ENCODE measurements at regions not wholly inside any gene's neighbourhood (a gene's known extent, or its start where the extent isn't known, plus 50 kb on each side); places are given as distances from the start of the nearest gene placed in this dataset.

DNA sequence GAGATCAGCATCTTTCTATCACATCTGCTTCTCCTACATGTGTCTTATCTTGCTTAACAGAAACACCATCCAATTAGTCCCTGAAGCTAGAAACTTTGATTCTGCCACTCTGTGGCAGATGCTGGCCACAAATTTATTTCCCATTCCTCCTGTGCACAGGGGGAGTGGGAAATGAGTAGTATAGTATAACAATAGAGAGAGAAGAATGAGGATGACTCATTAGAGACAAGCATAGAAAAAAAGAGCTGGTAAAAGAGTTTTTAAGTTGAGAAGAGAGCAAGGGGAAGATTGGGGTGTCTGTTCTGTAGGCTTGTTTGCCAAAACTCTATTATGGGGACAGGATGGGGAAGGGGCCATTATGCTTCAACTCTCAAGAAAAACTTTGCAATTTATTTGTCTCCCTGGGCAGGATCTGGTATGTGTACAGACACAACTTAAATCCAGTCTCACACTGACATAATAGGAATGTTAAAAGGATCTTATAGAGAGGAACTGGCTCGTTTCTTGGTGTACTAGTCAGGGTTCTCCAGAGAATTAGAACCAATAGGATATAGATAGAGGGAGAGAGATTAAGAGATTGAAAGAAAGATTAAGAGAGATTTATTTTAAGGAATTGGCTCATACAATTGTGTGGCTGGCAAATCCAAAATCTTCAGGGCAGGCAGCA is 142.6 kb upstream of the CPSF6 start:
- Histone ChIP-seq H3K36me3 (ENCODE audit: control insufficient read depth in 2 of 2, insufficient read depth in 2 of 2, low read length in 1 of 2) (no peaks in the 10 kb centered on the region), H3K27me3 (ENCODE audit: control insufficient read depth in 2 of 2, insufficient read depth in 1 of 2, low read length in 1 of 2) (no peaks in the 10 kb centered on the region), H3K27ac (ENCODE audit: low read depth in 1 of 2, low read length in 1 of 2) (no peak overlapping the region), H3K9me3 (ENCODE audit: control insufficient read depth in 2 of 2, insufficient read depth in 1 of 2, low read length in 1 of 2) (no peaks in the 10 kb centered on the region), H3K4me3 (ENCODE audit: low read length in 2 of 2) (no peak overlapping the region), H3K4me1 (ENCODE audit: control insufficient read depth in 2 of 2, insufficient read depth in 2 of 2, low read length in 2 of 2) (no peaks in the 10 kb centered on the region)
- 81% methylated on average over 1 of the region's 1 CpG for WGBS
- no peak for DNase-seq (ENCODE audit: low read depth in 6 of 9, low spot score in 9 of 9)

DNA sequence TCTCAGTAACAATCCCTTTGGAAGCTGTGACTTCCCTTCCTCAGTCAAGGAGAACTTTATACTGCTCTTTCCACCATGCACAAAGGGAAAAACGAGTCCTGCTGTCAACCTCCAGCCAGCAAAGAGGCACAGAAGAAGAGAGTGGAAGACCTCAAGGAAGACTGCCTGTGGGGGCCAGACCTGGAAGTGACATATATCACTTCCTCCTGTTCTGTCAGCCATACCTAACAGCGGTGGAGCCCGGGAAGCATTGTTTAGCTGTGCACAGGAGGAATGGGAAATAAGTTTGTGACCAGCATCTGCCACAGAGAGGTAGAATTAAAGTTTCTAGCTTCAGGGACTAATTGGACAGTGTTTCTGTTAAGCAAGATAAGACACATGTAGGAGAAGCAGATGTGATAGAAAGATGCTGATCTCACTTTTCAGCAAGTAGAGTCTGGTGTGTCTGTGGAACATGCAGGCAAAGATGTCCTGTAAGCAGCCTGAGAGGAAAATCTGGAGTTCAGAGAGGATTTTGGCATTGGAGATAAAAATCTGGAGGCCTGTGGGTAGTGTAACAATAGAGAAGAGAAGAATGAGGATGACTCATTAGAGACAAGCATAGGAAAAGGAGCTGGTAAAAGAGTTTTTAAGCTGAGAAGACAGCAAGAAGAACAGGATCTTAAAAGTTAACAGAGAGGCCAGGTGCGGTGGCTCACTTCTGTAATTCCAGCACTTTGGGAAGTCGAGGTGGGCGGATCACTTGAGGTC is 141.6 kb upstream of the CPSF6 start:
- 91% methylated on average over 6 of the region's 6 CpGs for WGBS

DNA sequence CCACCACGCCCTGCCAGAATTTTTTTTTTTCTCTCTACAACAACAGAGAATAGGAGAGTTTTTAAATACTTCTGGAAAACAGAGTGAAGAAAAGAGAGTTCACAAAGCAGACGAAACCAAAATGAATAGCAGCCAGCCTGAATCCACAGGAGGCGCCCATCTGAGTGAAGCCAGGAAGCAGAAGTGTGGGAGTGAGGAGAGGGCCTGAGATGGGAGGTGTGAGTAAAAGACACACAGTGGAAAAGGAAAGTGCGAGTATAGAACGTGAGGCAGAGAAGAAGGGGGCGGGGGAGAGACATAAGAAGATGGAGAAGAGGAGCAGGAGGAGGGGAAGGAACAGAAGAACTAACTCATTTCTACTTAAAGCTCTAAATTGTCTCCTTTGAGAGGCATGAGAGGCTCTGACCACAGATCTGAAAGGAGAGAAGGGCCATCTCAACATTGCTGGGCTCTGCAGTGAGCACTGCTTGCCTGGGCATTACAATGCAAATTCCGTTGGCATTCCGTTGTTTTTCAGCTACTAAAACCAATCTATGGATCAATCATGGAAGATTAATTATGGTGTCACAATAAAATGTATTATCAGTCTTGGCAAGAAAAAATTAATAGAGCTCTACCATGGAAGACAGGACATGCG is 140.1 kb upstream of the CPSF6 start:
- no peak overlapping the region for H3K4me3 ChIP-seq (ENCODE audit: low read length in 2 of 2)
- H3K27me3 ChIP-seq (ENCODE audit: control insufficient read depth in 2 of 2, insufficient read depth in 1 of 2, low read length in 1 of 2): no peaks in the 10 kb centered on the region
- DNase-seq (ENCODE audit: low read depth in 6 of 9, low spot score in 9 of 9): no peak
- H3K27ac ChIP-seq (ENCODE audit: low read depth in 1 of 2, low read length in 1 of 2): no peak overlapping the region
- WGBS: 85% methylated on average over 9 of the region's 9 CpGs
- no peaks in the 10 kb centered on the region for H3K9me3 ChIP-seq (ENCODE audit: control insufficient read depth in 2 of 2, insufficient read depth in 1 of 2, low read length in 1 of 2)
- H3K4me1 ChIP-seq (ENCODE audit: control insufficient read depth in 2 of 2, insufficient read depth in 2 of 2, low read length in 2 of 2): no peaks in the 10 kb centered on the region
- no peaks in the 10 kb centered on the region for H3K36me3 ChIP-seq (ENCODE audit: control insufficient read depth in 2 of 2, insufficient read depth in 2 of 2, low read length in 1 of 2)

More for the DNA sequence above, 141.6 kb upstream of the CPSF6 start:
- Histone ChIP-seq H3K4me3 (ENCODE audit: low read length in 2 of 2) (no peak overlapping the region), H3K36me3 (ENCODE audit: control insufficient read depth in 2 of 2, insufficient read depth in 2 of 2, low read length in 1 of 2) (no peaks in the 10 kb centered on the region), H3K27ac (ENCODE audit: low read depth in 1 of 2, low read length in 1 of 2) (no peak overlapping the region), H3K27me3 (ENCODE audit: control insufficient read depth in 2 of 2, insufficient read depth in 1 of 2, low read length in 1 of 2) (no peaks in the 10 kb centered on the region), H3K4me1 (ENCODE audit: control insufficient read depth in 2 of 2, insufficient read depth in 2 of 2, low read length in 2 of 2) (no peaks in the 10 kb centered on the region), H3K9me3 (ENCODE audit: control insufficient read depth in 2 of 2, insufficient read depth in 1 of 2, low read length in 1 of 2) (no peaks in the 10 kb centered on the region)
- no peak for DNase-seq (ENCODE audit: low read depth in 6 of 9, low spot score in 9 of 9)

DNA sequence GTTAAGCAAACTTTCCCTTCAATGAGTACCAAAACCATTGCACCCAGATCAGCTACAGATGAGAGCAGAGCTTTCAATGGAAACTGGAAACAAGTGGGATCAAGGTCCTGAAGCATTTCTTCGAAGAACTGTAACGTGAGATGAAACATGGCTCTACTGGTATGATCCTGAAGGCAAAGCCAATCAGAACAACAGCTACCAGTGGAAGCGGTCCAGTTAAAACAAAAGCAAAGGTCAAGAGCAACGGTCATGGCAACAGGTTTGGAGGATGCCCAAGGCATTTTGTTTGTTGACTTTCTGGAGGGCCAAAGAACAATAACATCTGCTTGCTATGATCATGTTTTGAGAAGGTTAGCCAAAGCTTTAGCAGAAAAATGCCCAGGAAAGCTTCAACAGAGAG is 137.9 kb upstream of the CPSF6 start:
- 95% methylated on average over 4 of the region's 4 CpGs for WGBS
- Histone ChIP-seq H3K4me3 (ENCODE audit: low read length in 2 of 2) (no peak overlapping the region), H3K27me3 (ENCODE audit: control insufficient read depth in 2 of 2, insufficient read depth in 1 of 2, low read length in 1 of 2) (no peaks in the 10 kb centered on the region), H3K27ac (ENCODE audit: low read depth in 1 of 2, low read length in 1 of 2) (no peak overlapping the region), H3K4me1 (ENCODE audit: control insufficient read depth in 2 of 2, insufficient read depth in 2 of 2, low read length in 2 of 2) (no peaks in the 10 kb centered on the region), H3K9me3 (ENCODE audit: control insufficient read depth in 2 of 2, insufficient read depth in 1 of 2, low read length in 1 of 2) (no peaks in the 10 kb centered on the region), H3K36me3 (ENCODE audit: control insufficient read depth in 2 of 2, insufficient read depth in 2 of 2, low read length in 1 of 2) (no peaks in the 10 kb centered on the region)
- DNase-seq (ENCODE audit: low read depth in 6 of 9, low spot score in 9 of 9): no peak

GRCh38 chr12:69102856-69103255 is 136.5 kb upstream of the CPSF6 start:
- WGBS: 39% methylated on average over 3 of the region's 3 CpGs
- Histone ChIP-seq H3K4me1 (ENCODE audit: control insufficient read depth in 2 of 2, insufficient read depth in 2 of 2, low read length in 2 of 2) (no peaks in the 10 kb centered on the region), H3K27ac (ENCODE audit: low read depth in 1 of 2, low read length in 1 of 2) (no peak overlapping the region), H3K27me3 (ENCODE audit: control insufficient read depth in 2 of 2, insufficient read depth in 1 of 2, low read length in 1 of 2) (no peaks in the 10 kb centered on the region), H3K4me3 (ENCODE audit: low read length in 2 of 2) (no peak overlapping the region), H3K36me3 (ENCODE audit: control insufficient read depth in 2 of 2, insufficient read depth in 2 of 2, low read length in 1 of 2) (no peaks in the 10 kb centered on the region), H3K9me3 (ENCODE audit: control insufficient read depth in 2 of 2, insufficient read depth in 1 of 2, low read length in 1 of 2) (no peaks in the 10 kb centered on the region)
- DNase-seq (ENCODE audit: low read depth in 6 of 9, low spot score in 9 of 9): no peak

DNA sequence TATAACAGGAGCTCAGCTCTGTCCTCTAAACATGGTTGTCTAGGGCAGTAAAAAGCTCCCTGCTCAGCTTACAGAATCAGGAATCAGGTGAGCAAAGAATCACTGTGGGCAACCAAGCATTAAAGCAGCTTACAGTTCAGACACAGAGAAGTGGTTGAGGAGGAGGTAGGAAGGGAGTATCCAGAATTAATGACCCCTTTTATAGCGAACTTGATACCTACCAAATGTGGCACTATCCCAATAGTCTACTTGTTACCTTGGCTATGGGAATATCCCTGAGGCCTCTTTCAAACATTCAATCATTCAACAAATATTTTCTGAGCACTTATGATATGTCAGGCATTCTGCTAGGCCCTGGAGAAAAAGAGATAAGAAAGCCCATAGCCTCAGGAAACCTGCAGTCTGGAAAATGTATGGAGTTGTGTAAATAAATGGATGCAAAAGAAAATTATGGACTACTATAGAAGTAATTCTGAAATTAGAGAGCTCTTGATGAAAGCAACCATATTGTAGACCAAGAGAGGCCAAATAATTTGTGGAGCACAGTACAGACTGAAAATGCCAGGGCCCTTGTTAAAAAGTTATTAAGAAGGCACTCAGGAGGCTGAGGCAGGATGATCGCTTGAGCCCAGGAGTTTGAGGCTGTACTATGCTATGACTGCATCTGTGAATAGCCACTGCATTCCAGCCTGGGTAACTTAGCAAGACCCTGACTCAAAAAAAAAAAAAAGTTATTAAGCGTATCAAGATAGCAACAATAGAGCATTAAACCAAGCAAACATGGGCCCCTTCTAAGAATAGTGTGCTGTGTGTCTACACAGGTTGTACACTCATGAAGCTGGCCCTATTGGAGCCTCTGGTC is 134.0 kb upstream of the CPSF6 start:
- Histone ChIP-seq H3K4me1 (ENCODE audit: control insufficient read depth in 2 of 2, insufficient read depth in 2 of 2, low read length in 2 of 2) (no peaks in the 10 kb centered on the region), H3K27ac (ENCODE audit: low read depth in 1 of 2, low read length in 1 of 2) (no peak overlapping the region), H3K9me3 (ENCODE audit: control insufficient read depth in 2 of 2, insufficient read depth in 1 of 2, low read length in 1 of 2) (no peaks in the 10 kb centered on the region), H3K27me3 (ENCODE audit: control insufficient read depth in 2 of 2, insufficient read depth in 1 of 2, low read length in 1 of 2) (no peaks in the 10 kb centered on the region), H3K36me3 (ENCODE audit: control insufficient read depth in 2 of 2, insufficient read depth in 2 of 2, low read length in 1 of 2) (no peaks in the 10 kb centered on the region), H3K4me3 (ENCODE audit: low read length in 2 of 2) (no peak overlapping the region)
- WGBS: 97% methylated on average over 3 of the region's 3 CpGs
- DNase-seq (ENCODE audit: low read depth in 6 of 9, low spot score in 9 of 9): no peak

DNA sequence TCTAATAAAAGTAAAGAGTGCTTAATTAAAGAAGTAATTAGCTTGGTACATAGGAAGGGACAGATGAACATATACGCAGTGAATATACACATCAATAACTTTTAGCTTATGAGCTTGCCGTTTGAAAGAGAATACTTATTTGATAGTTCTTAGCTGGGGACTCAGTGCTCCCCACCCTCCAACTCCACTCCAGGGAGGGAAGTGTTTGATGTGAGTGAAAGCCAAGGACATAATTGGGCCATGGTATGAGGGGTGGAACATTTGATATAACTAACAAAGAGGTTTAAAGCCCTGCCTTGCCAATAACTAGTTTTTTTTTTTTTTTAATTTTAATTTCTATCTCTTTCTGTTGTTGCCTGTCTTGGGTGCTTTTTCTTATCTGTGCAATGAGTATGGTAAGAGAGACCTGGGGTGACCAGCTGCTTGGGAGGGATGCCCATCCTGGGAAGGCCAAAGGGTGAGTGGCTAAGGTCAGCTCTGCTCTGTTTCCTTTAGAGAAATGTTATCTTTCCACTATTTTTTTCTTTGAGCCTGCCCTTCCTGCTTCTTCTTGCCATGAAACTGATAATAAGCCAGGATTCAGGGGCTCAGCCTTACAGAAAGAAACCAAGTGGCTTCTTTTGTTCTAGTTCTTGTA is 132.8 kb upstream of the CPSF6 start:
- Histone ChIP-seq H3K4me3 (ENCODE audit: low read length in 2 of 2) (no peak overlapping the region), H3K27me3 (ENCODE audit: control insufficient read depth in 2 of 2, insufficient read depth in 1 of 2, low read length in 1 of 2) (no peaks in the 10 kb centered on the region), H3K27ac (ENCODE audit: low read depth in 1 of 2, low read length in 1 of 2) (no peak overlapping the region), H3K9me3 (ENCODE audit: control insufficient read depth in 2 of 2, insufficient read depth in 1 of 2, low read length in 1 of 2) (no peaks in the 10 kb centered on the region), H3K4me1 (ENCODE audit: control insufficient read depth in 2 of 2, insufficient read depth in 2 of 2, low read length in 2 of 2) (no peaks in the 10 kb centered on the region), H3K36me3 (ENCODE audit: control insufficient read depth in 2 of 2, insufficient read depth in 2 of 2, low read length in 1 of 2) (no peaks in the 10 kb centered on the region)
- WGBS: 97% methylated on average over 2 of the region's 2 CpGs
- DNase-seq (ENCODE audit: low read depth in 6 of 9, low spot score in 9 of 9): no peak

DNA sequence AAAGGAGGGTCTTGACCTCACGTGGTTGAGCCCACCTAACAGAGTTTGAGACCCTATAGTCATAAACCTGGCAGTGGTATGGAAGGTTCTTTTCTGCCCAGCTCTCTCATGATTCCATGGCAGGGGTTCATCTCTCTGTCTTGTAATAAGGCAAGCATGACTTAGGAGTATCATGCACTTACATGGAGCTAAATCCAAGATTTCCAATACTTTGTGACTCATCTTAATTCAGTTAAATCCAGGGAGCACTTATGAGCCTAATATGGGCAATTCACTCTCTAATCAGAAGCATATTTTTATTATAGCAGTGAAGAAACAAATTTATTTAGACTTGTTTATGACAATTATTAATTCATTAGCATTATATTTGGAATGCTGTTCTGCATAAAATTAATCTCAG is 131.8 kb upstream of the CPSF6 start:
- DNase-seq (ENCODE audit: low read depth in 6 of 9, low spot score in 9 of 9): no peak
- no peaks in the 10 kb centered on the region for H3K9me3 ChIP-seq (ENCODE audit: control insufficient read depth in 2 of 2, insufficient read depth in 1 of 2, low read length in 1 of 2)
- H3K27me3 ChIP-seq (ENCODE audit: control insufficient read depth in 2 of 2, insufficient read depth in 1 of 2, low read length in 1 of 2): no peaks in the 10 kb centered on the region
- no peaks in the 10 kb centered on the region for H3K36me3 ChIP-seq (ENCODE audit: control insufficient read depth in 2 of 2, insufficient read depth in 2 of 2, low read length in 1 of 2)
- no peaks in the 10 kb centered on the region for H3K4me1 ChIP-seq (ENCODE audit: control insufficient read depth in 2 of 2, insufficient read depth in 2 of 2, low read length in 2 of 2)
- H3K27ac ChIP-seq (ENCODE audit: low read depth in 1 of 2, low read length in 1 of 2): no peak overlapping the region
- 96% methylated on average over 1 of the region's 1 CpG for WGBS
- no peak overlapping the region for H3K4me3 ChIP-seq (ENCODE audit: low read length in 2 of 2)
